NCI-H1436 treated with DMSO at 0.1 percent for 48 hours (cell line): ENCODE measurements at regions not wholly inside any gene's neighbourhood (a gene's known extent, or its start where the extent isn't known, plus 50 kb on each side); places are given as distances from the start of the nearest gene placed in this dataset.

ENCODE experiments used
- DNase-seq: peaks from one replicate; lab custom pipeline; 2025; lab: John Stamatoyannopoulos, UW

- no peak for DNase-seq
These were observed 206.1 kb upstream of the PHYHIPL start for GRCh38 chr10:58970160-58970915.

- DNase-seq = no peak
These were observed 205.2 kb upstream of the PHYHIPL start for GRCh38 chr10:58971211-58971610.

GRCh38 chr10:58971796-58972491, 204.5 kb upstream of the PHYHIPL start:
- no peak for DNase-seq

DNA sequence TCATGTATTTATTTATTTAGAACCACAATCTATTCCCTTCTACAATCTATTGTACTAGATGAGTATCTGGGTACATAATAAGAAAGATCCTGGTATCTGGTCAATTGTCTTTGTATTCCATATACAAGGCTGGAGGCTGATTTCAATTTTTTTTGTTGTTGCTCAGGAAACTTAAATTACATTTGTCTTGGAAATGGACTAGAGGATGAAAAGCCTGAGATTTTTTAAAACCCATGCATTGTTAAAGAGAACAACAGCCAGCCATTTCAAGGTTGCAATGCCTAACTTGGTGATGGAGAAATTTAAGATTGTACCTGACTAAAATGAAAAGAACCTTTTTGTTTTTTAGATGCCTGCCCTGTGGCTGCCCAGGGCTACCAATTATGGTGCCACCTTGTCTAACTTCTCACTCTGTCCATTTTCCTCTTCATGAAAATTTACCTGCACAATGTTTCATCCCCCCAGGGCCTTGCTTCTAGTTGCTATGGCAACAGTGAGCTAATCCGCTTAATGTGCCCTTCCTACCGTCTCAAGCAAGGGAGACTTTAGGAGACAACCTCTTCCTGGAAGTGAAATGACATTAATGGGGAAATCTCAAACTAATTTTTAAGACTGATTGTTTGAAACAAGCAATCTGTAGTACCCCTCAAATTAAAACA, 203.7 kb upstream of the PHYHIPL start:
- no peak for DNase-seq

GRCh38 chr10:58973235-58973595, 203.2 kb upstream of the PHYHIPL start:
- DNase-seq = no peak

DNA sequence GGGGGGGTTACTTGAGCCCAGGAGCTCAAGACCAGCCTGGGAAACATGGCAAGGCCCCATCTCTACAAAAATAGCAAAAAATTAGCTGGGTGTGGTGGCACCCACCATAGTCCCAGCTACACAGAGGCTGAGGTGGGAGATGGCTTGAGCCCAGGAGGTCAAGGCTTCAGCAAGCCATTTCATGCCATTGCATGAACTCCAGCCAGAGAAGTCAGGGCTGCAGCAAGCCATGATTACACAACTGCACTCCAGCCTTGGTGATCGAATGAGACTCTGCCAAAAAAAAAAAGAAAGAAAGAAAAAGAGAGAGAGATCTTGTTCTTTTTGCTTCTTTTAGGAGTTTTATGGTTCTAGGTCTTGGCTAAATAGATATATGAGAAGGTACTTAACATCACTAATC, 200.2 kb upstream of the PHYHIPL start:
- DNase-seq = no peak

DNA sequence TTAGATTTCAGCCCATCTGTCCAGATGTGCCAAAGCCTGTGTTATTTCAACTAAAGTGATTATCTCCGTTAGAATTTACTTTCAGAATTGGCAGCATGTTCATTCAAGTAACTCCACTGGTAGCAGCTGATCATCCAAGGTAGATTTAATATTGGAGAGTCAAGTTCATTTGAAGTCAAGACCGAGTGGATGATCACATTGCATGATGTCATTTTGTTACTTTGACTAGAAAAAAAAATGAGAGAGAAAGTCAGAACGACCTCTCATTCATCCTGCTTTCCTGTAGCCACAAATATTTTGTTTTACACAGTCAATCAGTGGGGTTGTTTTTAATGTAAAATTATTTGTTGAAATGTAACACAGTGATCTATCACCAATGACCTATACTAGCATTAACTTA, 196.7 kb upstream of the PHYHIPL start:
- no peak for DNase-seq

- no peak for DNase-seq
These were observed 195.5 kb upstream of the PHYHIPL start for GRCh38 chr10:58980826-58981415.

DNA sequence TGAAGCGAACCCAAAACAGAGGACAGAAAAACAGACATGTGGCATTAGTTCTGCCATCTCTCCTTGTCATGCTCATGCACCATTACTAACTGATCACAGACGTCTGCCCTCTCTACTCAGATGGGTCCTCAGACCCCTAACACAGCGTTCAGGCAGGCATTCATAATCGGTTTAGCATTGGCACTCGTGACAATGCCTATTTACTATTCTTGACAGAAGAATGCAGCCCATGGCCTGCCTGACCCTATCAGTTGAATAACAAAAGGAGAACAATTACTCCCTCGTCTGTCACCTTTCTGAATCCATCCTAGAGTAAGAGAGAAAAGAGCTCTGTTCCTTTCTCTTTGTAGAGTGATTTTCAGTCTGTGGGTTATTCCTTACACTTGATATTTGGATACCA, 194.6 kb upstream of the PHYHIPL start:
- DNase-seq = no peak

GRCh38 chr10:58982470-58983239, 193.8 kb upstream of the PHYHIPL start:
- DNase-seq = no peak

DNA sequence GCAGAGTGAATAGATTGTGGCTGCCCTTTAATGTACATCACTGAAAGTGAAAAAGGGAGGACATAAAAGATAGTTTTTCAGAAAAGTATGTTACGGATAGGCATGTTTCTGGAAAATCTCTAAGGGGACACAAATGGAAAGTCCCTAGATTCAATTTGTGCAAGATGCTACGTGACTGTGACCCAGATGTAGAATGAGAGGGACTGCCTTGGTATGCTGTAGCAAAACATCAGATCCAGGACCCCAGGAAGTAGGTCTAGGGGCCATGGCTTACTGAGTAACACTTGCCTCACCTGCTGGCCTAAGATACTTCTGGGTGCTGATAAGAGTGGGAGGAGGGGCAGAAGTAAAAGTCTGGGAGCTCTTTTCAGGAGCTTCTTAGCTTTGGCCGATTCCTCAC, 191.2 kb upstream of the PHYHIPL start:
- no peak for DNase-seq

- no peak for DNase-seq
These were observed 186.9 kb upstream of the PHYHIPL start for GRCh38 chr10:58989486-58990039.

DNA sequence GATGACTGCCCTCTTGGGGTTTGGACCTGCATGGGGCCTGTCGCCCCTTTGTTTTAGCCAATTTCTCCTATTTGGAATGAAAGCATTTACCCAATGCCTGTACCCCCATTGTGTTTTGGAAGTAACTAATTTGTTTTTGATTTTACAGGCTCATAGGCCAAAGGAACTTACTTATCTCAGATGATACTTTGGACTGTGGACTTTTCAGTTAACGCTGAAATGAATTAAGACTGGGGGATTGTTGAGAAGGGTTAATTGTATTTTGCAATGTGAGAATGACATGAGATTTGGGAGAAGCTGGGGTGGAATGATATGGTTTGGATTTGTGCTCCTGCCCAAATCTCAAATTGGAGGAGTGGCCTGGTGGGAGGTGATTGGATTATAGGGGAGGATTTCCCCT, 185.8 kb upstream of the PHYHIPL start:
- no peak for DNase-seq

- no peak for DNase-seq
These were observed 184.6 kb upstream of the PHYHIPL start for GRCh38 chr10:58991856-58992255.

GRCh38 chr10:58992830-58993460, 183.5 kb upstream of the PHYHIPL start:
- no peak for DNase-seq

DNA sequence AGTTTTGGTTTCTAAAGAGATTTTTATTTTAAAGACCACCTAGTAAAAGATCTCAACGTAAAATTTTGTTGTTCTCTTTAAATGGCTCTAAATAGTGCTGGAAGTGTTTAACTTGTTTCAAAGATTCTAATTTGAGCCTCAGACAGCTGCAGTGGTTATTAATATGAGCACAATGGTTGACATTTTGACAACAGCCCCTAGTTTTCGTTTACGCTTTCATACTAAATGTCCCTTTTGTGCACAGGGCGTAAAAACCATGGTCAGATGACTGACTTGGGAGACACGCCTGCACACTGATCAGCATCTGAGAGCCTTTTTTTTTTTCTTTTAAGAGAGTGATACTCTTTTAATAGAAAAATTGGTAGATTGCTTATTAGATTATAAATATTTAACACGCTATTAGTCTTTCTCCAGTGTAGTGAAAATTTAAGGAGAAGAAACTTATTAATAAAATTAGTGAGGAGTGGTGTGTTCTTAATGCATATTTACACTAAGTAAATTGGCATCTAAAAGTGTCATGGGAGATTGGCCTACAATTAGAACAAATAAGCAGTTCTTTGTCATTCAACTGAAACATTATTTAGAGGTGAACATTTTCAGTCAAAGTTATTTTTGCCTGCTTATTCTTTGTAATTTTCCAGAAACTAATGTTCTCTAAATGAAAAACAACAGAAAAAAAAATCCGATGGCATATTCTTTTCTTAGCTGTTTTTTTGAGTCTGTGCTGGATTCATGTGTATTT, 182.8 kb upstream of the PHYHIPL start:
- DNase-seq = no peak

GRCh38 chr10:58994226-58995057, 182.0 kb upstream of the PHYHIPL start:
- no peak for DNase-seq

GRCh38 chr10:58995058-58995596, 181.3 kb upstream of the PHYHIPL start:
- no peak for DNase-seq

DNA sequence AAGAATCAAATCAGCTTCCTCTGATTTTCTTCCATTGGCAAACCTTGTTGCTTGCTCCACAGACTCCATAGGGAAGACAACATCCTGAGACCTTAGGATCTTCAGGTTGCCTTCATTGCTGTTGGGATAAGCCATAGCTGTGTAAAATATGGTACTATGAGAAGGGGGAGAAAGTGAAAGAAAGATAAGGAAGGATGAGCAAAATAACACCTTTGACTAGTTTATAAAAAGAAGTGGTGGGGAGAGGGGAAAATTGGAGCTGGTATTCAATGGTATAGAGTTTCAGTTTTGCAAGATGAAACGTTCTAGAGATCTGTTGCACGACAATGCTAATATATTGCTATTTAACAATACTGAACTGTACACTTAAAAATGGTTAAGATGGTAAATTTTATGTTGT, 180.4 kb upstream of the PHYHIPL start:
- DNase-seq = no peak
